Prostate gland (tissue), 2 donors: ENCODE measurements at regions not wholly inside any gene's neighbourhood (a gene's known extent, or its start where the extent isn't known, plus 50 kb on each side); places are given as distances from the start of the nearest gene placed in this dataset.

ENCODE experiments used
- POLR2AphosphoS5 ChIP-seq: sonication (generic); formaldehyde crosslinking; IDR thresholded peaks from one replicate; pipeline ENCODE4 v1.6.1; 2017; ENCODE audit warnings: antibody characterized with exemption
- TF ChIP-seq, protein P1 (sequence below), 4 experiments: fragments of 200-600 bp in 2 of 4; fragments of 450-650 bp in 2 of 4; sonication (generic) in 2 of 4; IDR thresholded peaks; 1 replicate in 3 of 4; 2 replicates in 1 of 4; pipeline ENCODE4 v1.5.1; 2016 to 2019; ENCODE audit warnings: antibody characterized with exemption in 4 of 4, mild to moderate bottlenecking in 2 of 4, moderate library complexity in 2 of 4

- no peak for TF ChIP-seq POLR2AphosphoS5
- TF ChIP-seq, protein P1, sequence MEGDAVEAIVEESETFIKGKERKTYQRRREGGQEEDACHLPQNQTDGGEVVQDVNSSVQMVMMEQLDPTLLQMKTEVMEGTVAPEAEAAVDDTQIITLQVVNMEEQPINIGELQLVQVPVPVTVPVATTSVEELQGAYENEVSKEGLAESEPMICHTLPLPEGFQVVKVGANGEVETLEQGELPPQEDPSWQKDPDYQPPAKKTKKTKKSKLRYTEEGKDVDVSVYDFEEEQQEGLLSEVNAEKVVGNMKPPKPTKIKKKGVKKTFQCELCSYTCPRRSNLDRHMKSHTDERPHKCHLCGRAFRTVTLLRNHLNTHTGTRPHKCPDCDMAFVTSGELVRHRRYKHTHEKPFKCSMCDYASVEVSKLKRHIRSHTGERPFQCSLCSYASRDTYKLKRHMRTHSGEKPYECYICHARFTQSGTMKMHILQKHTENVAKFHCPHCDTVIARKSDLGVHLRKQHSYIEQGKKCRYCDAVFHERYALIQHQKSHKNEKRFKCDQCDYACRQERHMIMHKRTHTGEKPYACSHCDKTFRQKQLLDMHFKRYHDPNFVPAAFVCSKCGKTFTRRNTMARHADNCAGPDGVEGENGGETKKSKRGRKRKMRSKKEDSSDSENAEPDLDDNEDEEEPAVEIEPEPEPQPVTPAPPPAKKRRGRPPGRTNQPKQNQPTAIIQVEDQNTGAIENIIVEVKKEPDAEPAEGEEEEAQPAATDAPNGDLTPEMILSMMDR (IDR thresholded peaks at IDR 0.05): no peak
These were observed 390.7 kb upstream of the ETAA1 start for GRCh38 chr2:67006373-67006960.
